ENCODE measurements at regions not wholly inside any gene's neighbourhood (a gene's known extent, or its start where the extent isn't known, plus 50 kb on each side); places are given as distances from the start of the nearest gene placed in this dataset.

- TF ChIP-seq CTCF (IDR thresholded peaks at IDR 0.05): peak in 3 of 4 experiments; percentile 44 to 62 (median 57)
- no peak for TF ChIP-seq POLR2AphosphoS5 (IDR thresholded peaks at IDR 0.05)
- TF ChIP-seq POLR2A (IDR thresholded peaks at IDR 0.05): no peak
Measured at GRCh38 chr15:83380682-83381081, 66.5 kb upstream of the SH3GL3 start.

Data from prostate gland (tissue), 2 donors.